ENCODE measurements at regions not wholly inside any gene's neighbourhood (a gene's known extent, or its start where the extent isn't known, plus 50 kb on each side); places are given as distances from the start of the nearest gene placed in this dataset.

DNA sequence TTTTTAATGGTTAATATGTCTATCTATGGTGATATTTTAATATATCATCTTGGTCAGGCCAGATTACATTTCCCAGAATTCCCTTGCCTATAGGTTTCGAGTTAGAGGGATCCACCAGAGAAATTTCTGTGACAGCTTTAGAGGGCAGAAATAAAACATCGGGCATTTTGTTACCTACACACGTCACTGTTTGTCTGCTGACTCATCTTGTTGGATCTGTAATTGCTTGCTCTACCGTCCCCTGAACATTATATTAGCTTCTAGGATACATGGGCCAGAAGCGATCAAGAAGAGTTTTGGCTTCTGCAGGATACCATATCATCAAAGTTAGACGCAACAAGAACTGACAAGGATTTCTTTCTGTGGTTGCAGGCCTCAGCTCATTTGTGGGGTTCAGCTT, 795.8 kb upstream of the GCFC2 start:
- intact Hi-C loops (cut with DNase I; ENCODE audit: low total_unique reads) (no loop called here), in situ Hi-C loops (cut with MboI; ENCODE audit: low sequenced_read_pairs in 4 of 4) (no loop called here)
- no peak for DNase-seq
- no peaks in the 10 kb centered on the region for H3K36me3 ChIP-seq
- no peaks in the 10 kb centered on the region for H3K9me3 ChIP-seq
- no peaks in the 10 kb centered on the region for H3K27me3 ChIP-seq
- no peak overlapping the region for H3K27ac ChIP-seq
- no peak for ATAC-seq
- H3K4me1 ChIP-seq, result no peaks in the 10 kb centered on the region
- H3K4me3 ChIP-seq, result no peak overlapping the region
- TF ChIP-seq, protein P1, sequence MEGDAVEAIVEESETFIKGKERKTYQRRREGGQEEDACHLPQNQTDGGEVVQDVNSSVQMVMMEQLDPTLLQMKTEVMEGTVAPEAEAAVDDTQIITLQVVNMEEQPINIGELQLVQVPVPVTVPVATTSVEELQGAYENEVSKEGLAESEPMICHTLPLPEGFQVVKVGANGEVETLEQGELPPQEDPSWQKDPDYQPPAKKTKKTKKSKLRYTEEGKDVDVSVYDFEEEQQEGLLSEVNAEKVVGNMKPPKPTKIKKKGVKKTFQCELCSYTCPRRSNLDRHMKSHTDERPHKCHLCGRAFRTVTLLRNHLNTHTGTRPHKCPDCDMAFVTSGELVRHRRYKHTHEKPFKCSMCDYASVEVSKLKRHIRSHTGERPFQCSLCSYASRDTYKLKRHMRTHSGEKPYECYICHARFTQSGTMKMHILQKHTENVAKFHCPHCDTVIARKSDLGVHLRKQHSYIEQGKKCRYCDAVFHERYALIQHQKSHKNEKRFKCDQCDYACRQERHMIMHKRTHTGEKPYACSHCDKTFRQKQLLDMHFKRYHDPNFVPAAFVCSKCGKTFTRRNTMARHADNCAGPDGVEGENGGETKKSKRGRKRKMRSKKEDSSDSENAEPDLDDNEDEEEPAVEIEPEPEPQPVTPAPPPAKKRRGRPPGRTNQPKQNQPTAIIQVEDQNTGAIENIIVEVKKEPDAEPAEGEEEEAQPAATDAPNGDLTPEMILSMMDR (IDR thresholded peaks at IDR 0.05 in 4 of 5, conservative IDR thresholded peaks at IDR 0.05 in 1 of 5), result no peak
- no peak for TF ChIP-seq POLR2A (IDR thresholded peaks at IDR 0.05)

DNA sequence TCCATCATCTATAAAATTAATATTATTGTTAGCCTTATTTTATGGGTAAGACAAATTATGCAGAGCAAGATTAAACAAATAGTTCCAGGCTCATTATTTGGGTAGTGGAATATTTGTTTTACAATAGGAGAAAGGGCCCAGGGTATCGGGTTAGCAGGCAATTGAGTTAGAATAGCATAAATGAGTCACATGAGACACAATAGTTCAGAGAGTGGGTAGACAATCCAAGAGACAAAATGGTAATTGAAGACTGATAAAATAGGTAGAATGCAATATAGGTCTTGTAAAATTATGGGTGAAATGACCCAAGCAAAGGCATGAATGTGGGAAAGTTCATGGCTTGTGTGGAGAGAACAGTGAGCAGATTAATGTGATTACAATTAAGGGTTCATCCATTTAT, 790.9 kb upstream of the GCFC2 start:
- in situ Hi-C loops (cut with MboI; ENCODE audit: low sequenced_read_pairs in 4 of 4), result no loop called here
- no peaks in the 10 kb centered on the region for H3K27me3 ChIP-seq
- H3K27ac ChIP-seq, result no peak overlapping the region
- no peak overlapping the region for H3K4me3 ChIP-seq
- H3K4me1 ChIP-seq, result no peaks in the 10 kb centered on the region
- TF ChIP-seq, protein P1 (IDR thresholded peaks at IDR 0.05 in 4 of 5, conservative IDR thresholded peaks at IDR 0.05 in 1 of 5), result no peak
- TF ChIP-seq POLR2A (IDR thresholded peaks at IDR 0.05), result no peak
- no peaks in the 10 kb centered on the region for H3K36me3 ChIP-seq
- ATAC-seq, result no peak
- H3K9me3 ChIP-seq, result no peaks in the 10 kb centered on the region
- intact Hi-C loops (cut with DNase I; ENCODE audit: low total_unique reads), result no loop called here
- no peak for DNase-seq

DNA sequence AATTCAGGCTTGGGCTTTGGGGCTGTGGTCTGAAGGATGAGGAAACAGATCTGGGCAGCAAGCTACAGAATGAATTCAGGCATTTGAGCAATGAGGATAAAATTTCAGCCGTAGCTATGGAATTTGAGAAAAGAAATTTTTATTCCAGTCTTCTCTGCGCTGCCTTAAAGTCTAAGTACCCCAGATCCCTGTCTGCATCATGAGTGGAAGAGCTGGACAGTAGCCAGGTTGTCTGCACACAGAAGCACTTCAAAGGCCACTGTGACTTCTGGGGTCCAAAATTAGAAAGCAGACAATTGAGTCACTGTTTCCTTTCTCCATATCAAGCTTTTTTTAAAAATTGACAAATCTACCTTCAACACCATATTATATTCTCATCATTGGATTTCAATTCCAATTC, 787.6 kb upstream of the GCFC2 start:
- no peaks in the 10 kb centered on the region for H3K27me3 ChIP-seq
- H3K36me3 ChIP-seq, result no peaks in the 10 kb centered on the region
- no peaks in the 10 kb centered on the region for H3K4me1 ChIP-seq
- no peak for ATAC-seq
- in situ Hi-C loops (cut with MboI; ENCODE audit: low sequenced_read_pairs in 4 of 4) (no loop called here), intact Hi-C loops (cut with DNase I; ENCODE audit: low total_unique reads) (no loop called here)
- H3K4me3 ChIP-seq, result no peak overlapping the region
- H3K9me3 ChIP-seq, result no peaks in the 10 kb centered on the region
- H3K27ac ChIP-seq, result no peak overlapping the region
- TF ChIP-seq, protein P1 (IDR thresholded peaks at IDR 0.05 in 4 of 5, conservative IDR thresholded peaks at IDR 0.05 in 1 of 5), result no peak
- TF ChIP-seq POLR2A (IDR thresholded peaks at IDR 0.05), result no peak
- no peak for DNase-seq

DNA sequence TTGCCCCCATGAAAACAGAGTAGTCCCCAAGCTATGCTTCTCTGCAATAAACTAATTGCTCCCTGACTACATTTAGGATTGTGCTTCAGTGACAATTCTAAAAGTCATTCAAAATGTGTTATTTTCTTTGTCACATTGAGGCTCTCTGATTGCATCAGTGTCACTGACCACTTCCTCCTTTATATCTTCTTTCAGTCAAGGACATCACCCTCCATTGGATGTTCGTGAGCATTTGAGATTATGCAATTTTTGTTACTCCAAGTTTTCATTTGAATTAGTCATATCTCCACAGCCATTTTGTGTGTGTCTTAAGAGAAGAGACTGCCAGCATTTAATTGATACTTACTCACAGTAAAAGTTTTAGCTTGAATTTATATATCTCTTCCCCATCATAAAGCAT, 780.8 kb upstream of the GCFC2 start:
- Histone ChIP-seq H3K4me1 (no peaks in the 10 kb centered on the region), H3K4me3 (no peak overlapping the region), H3K36me3 (no peaks in the 10 kb centered on the region), H3K27ac (no peak overlapping the region), H3K9me3 (no peaks in the 10 kb centered on the region), H3K27me3 (no peaks in the 10 kb centered on the region)
- ATAC-seq, result no peak
- in situ Hi-C loops (cut with MboI; ENCODE audit: low sequenced_read_pairs in 4 of 4) (no loop called here), intact Hi-C loops (cut with DNase I; ENCODE audit: low total_unique reads) (no loop called here)
- no peak for DNase-seq
- no peak for TF ChIP-seq POLR2A (IDR thresholded peaks at IDR 0.05)
- TF ChIP-seq, protein P1 (IDR thresholded peaks at IDR 0.05 in 4 of 5, conservative IDR thresholded peaks at IDR 0.05 in 1 of 5), result no peak

DNA sequence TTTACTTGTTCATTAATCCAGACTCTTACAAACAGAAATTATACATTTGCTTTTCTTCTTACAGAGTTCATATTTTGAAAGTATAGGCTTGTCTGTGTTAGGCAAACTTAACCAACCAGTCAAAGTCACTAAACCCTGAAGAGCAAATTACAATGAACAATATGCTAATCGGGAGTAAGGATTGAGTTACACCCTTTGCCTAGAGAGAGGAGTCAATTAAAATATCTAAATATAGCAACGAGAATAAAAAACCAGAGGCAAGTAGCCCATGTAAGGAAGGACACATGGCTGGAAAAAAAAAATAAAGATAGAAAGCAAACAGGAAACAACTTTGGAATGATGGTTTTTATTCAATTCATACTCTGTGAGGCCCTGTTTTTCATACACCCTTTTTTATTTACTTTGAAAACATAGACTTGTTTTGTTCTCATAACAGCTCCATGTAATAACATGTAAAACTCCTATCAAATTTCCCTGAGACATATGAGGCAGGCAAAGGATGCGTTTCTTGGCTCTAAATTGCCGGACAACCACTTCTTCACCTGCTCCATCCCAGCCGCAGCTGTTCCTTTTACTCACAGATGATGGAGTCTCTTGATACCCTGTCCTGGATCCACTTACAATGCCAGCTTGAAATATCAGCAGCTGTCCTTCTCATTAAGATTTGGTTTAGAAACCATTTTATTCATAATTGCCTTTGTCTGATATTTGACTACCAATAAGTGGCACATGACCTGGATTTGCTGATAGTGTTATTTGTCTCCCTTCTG, 767.7 kb upstream of the GCFC2 start:
- no peak overlapping the region for H3K4me3 ChIP-seq
- H3K9me3 ChIP-seq, result no peaks in the 10 kb centered on the region
- no peaks in the 10 kb centered on the region for H3K36me3 ChIP-seq
- TF ChIP-seq, protein P1 (IDR thresholded peaks at IDR 0.05 in 4 of 5, conservative IDR thresholded peaks at IDR 0.05 in 1 of 5), result no peak
- TF ChIP-seq POLR2A (IDR thresholded peaks at IDR 0.05), result no peak
- ATAC-seq (no peak), DNase-seq (no peak)
- no peaks in the 10 kb centered on the region for H3K27me3 ChIP-seq
- H3K27ac ChIP-seq, result no peak overlapping the region
- no peaks in the 10 kb centered on the region for H3K4me1 ChIP-seq
- intact Hi-C loops (cut with DNase I; ENCODE audit: low total_unique reads) (no loop called here), in situ Hi-C loops (cut with MboI; ENCODE audit: low sequenced_read_pairs in 4 of 4) (no loop called here)
